GM18867 (cell line): ENCODE measurements at regions not wholly inside any gene's neighbourhood (a gene's known extent, or its start where the extent isn't known, plus 50 kb on each side); places are given as distances from the start of the nearest gene placed in this dataset.
A peak's percentile ranks its signal among the peaks of the same experiment; 100 is the strongest.

ENCODE experiments used
- ATAC-seq: cut with Tn5 transposase; IDR thresholded peaks from one replicate; pipeline ENCODE4 v1.9.1; 2021; ENCODE audit warnings: mild to moderate bottlenecking, moderate library complexity; ENCODE audit not compliant: unreplicated experiment

DNA sequence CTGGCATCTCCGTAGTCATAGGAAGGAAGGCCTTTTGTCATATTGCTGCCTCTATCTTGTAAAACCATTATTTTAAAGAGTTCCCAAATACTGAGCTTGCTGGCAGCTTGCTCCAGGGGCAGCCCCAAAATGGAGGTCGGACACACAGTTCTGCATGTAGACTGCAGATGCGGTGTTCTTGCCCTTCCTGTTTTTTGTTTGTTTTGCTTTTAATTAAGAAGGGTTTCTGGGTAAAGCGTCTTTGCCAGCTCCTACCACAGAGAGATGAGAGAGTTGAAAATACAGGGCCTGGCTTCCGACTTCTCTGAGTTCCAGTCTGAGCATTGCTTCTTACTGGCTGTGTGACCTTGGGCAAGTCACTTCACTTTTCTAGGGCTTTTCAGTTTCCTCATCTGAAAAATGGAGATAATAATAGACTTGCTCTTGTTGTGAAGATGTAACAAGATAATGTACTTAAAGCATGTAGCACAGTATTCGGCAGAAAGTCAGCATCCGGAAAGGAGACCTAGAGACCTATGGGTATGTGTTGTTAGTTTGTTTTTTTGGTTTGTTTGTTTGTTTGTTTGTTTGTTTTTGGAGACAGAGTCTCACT lies 67.8 kb upstream of the GSE1 start:
- ATAC-seq, result no peak

DNA sequence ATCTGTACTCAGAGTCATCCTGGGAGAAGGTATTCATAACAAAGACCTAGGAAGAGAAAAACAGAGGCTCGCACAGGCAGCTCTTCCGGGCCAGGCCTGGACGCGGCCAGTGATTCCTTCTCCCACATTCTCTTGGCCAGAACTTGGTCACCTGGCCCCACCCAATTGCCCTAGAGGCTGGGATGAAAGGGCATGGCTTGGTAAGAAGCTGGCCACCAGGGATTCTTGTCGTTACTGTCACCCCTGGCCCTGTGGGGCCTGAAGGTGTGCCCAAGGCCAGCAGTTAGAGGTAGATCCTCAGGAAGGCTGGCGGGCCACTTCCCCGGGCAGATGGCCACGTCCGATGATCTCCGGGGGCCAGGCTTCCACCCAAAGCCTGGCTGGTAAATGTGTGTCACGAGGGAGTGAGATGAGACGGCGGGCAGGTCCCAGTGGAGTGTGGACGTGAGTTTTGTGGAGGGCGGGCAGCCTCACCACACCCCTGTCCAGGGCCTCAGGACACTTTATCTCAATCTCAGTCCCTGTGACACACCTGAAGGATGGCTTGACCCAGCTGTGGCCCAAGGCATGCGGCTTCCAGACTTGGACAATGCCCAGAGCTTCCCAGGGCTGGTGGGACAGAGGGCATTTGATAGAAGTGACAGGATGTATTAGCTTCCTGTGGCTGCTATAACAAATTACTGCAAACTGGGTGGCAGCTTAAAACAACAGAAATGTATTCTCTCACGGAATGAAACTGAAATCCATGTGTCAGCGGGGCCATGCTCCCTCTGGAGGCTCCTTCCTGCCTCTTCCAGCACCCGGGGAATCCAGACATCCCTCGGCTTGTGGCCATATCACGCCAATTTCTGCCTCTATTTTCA lies 66.3 kb upstream of the GSE1 start:
- ATAC-seq, result no peak

DNA sequence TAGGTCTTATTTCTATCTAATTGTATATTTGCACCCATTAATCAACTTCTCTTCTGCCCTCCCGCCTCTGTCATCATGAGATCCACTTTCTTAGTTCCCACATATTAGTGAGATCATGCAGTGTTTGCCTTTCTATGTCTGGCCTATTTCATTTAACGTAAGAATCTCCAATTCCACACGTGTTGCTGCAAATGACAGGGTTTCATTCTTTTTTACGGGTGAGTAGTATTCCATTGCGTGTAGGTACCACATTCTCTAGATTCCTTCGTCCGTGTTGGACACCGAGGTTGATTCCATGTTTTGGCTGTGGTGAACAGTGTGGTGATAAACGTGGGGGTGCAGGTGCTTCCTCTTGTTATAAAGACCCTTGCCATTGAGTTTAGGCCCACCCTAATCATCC lies 64.7 kb upstream of the GSE1 start:
- ATAC-seq, result no peak

DNA sequence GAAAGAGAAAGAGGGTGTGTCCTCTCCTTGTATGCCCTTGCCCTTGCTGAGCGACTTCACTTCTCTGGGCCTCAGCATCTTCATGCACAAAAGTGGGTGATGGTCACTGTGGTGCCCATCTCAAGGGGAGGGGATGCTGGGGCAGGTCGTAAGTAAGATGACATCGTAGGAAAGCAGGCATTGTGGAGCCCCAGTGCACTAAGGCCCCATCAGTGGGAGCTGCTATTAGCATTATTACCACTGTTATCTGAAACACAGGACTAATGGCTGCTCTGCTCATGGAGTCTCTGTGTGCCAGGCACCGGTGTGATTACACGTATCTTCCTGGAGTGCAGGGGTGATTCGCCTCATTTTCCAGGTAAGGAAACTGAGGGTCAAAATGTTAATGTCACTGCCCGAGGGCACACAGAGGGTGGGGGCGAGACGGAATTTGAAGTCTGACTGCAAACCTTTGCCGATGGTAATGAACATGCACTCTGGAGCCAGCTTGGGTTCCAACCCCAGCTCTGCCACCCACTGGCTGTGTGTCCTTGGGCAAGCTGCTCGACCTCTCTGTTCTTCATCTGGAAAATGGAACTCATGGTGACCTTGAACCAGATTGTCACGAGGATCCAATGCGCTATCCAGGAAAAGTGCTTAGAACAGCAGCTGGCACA lies 63.2 kb upstream of the GSE1 start:
- ATAC-seq, result no peak

DNA sequence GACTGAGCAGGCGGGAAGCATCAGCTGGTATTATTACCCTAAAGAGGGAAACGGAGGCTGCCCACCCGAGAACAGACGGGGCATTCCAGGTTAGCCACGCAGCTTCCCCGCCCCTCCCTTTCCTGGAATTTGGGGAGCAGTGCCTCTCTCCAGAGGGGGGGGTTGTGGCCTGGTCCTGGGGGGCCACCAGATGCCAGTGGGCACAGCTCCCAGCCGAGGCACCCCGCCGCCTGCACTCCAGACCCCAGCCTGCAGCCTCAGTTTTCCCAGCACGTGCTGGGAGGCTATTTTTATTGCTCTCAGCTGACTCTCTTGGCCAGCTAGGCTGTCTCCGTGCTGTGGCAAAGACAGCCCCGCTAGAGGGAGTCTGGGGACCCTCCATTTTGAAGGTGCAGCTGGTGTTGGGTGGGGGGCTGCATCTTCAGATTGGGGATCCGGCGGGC lies 62.7 kb upstream of the GSE1 start:
- no peak for ATAC-seq

DNA sequence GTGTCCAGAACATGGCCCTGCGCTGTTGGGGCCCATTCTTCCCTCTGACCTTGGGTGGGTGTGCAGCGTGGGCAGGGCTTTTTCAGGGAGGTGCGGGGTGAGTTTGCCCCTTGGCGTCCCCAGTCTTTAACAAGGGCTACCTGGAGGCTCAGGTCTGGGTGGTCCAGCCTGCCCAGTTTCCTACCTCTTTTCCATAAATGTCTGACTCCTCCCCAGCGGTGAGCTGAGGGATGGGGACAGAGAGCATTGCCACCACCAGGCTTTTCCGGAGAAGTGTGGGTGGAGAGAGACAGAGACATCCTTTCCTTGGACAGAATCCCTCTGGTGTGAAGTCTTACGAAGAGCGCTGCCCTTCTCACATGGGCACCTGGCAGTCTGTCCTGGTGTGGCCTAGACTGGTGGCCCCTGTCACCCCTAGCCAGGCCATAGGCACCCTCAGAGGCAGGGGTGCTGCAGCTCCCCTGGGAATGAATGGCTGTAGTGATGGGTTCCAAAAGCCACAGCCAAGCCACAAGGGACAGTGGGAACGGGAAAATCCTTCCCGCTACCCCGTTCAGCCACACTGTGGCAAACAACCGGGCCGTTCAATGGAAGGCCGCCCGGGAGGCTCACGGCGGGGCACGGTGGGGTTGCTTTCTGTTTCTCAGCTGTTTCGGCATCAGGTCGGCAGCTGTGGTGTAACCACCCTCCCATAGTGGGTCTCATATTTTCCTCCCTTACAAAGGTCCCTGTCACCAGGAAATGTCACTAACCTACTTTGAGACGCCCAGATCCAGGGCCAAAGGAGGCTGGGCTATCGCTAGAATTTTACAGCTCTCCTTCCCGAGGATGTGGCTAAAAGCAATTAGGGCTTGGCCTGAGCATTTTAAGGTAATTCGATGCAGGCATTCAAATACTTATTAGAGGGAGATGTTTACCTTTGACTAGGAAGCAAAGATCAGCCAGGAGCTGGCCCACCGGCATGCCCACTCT lies 61.9 kb upstream of the GSE1 start:
- no peak for ATAC-seq

DNA sequence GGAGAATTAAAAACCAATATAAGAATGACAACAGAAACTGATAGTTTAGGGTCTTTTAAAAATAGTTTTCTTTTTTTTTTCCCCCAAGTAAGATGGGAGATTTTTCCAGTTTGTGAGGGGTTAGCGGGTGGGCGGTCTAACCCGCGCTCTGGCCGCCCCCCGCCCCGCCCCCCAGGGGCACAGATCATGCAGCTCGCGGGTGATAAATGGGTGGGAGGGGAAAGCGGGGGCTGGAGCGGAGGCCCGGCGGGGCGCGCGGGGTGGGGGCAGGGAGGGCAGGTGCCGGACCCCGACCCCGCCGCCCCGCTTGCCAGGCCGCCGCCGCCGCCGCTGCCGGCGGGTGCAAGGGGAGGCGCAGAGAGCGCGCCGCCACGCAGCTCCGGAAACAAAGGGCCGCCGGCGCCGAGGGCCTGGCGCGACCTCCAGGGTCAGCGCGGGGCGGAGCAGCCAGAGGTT lies 60.1 kb upstream of the GSE1 start:
- ATAC-seq, result no peak

DNA sequence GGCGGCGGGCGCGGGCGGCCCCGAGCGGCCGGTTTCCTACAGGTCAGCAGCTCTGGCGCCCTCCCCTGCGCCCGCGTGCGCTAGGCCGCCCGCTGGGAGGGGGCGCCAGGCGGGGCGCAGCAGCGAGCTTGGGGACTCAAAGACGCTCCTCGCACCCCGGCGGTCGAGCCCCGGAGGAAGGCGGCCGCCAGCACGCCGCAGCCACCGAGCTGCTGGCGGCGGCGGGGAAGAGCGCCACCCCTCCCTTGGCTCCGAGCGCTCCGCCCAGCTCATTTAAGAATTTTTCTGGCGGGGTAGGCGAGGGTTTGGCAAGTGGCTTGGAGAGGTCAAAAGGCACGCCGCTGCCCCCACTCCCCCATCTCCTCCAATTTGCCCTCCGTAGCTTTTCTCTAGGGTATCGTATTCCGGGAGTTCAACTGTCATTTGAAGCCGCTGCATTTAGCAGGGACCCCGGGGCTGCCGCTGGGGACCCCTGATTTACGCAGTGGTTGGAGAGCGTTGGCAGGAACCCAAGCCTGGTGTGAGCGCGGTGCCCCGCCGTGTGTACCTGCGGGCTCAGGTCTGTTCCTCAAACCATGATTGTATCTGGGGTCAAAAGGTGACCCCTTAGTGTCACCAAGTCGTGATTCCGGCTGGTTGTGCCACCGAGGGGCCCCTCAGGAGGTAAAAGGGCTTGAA lies 59.5 kb upstream of the GSE1 start:
- peak; percentile 34 for ATAC-seq

DNA sequence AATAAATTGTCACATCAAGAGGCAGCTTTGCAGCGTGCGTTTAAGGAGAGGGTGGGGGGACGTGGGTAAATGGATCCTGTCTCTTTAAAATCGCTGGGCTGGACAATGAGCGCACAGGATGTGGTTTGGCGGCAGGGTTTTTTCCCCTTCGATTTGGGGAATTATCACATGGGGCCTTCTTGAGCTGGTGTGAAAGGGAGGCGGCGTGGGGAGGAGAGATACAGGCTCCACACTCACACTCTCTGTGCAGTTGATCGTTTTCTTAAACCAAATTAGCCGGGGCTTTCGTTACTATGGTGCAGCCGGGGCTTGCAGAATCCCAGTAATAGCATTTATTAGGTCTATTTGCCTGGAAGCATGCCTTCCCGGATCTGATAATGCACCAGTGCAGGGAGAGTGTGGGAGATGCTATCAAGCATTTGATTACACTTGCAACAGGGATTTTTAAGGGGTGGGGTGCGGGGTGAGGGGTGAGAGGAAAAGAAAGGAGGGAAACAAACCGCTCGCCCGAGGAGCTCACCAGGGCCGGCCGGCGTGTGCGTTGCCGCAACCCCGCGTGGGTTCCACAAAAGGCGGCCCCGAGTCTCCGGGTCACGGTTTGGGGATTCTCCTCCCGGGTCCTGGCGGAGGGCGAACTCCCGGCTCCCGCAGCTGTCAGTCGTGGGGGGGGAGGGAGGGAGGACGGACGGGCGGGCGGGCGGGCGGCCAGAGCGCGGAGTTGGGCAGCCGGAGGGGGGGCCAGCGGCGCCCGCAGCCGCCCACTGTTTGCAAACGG lies 58.8 kb upstream of the GSE1 start:
- peak; percentile 49 for ATAC-seq

DNA sequence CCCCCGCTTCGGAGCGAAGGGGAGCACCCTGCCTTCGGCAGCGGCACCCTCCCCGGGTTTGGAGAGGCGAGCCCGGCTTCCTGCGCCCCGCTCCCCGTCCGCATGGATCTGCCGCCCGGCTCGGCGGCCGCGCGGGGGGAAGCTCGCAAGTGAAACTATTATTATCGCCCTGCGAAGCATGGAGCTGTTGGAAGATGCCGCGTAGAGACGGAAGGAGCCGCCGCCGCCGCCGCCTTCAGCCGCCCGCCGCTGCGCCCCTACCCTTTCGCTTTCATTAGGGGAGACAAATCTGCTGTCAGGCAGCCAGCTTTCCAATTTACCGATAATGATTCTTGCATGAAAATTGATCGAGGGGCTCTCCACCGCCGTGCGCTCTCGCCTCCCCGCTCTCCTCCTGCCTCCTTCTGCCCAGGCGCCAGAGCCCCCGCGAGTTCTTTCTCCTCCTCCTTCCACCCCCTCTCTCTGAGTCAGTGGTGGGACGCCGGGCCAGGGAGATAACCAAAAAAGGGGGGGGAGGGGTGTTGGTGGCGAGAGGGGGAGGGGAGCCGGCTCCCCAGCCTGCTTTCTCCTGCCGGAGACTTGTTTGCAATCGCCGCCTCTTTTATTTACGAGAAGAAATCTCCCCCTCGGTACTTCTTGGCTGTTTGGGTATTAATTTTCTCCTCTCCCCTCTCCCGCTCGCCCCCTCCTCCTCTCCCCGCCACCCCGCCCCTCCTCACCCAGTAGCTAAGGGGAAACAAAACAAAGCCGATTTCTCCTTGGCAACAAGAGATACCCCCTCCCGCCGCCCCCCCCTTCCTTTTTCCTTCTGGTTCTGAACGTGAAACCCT lies 58.0 kb upstream of the GSE1 start:
- ATAC-seq, result no peak

DNA sequence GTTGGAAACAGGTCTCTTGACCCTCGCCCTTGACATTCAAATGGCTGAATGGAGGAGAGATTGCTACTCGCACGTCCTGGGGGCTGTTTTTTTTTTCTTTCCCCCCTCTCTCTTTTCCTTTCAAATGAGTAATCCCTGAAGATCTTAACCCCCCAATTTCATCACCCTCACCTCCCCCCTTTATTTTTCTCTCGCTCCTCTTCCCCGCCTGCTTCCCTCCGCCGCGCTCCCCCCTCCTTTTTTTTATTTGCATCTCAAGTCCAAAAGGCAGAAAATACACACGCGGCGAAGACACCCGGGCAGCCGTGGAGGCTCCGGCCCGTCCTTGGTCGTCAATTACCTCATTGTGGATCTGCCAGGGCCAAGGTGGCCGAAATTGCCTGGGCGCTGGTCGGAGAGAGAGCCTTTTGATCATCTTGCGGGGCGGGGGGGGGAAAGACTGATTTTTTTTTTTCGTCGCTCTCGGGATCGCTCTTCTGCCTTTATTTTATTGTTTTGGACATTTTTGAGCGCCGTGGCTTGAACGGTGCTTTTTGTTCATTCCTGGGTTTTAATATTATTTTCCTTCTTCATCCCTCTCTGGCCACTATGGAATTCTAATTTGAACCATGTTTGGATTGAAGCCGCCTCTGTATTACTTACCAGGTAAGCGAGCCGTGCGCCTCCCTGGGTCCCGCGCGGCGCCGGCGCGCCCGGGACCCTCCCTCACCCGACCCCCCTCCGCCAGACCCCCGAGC lies 57.2 kb upstream of the GSE1 start:
- ATAC-seq, result no peak

DNA sequence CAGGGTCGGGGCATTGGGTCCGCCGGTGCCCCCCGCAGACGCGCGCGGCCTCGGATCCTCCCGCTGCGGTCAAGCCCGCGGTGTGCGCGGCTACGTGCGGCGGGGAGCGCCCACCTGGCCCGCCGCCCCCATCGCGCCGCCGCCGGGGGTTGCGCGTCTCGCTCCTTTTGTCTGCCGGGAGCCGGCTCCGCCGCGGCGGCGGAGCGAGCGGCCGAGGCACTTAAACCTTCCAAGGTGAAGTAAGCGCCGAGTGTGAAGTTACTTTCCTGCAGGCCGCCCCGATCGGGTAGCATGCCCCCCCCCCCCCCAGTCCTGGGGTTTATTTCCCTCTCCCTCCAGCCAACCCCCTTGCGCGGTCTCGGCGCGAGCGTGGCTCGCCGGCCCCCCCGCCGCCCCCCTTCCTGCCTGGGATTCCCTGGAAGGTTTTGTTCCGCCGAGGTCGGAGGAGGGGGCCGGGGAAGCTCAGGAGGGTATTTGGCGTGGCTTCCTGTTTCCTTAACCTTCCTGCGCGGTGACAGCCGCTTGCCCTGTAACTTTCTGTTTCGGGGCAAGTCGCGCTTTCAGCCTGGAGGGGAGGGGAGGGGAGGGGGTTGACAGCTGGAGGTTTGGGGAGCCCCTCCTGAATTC lies 56.6 kb upstream of the GSE1 start:
- ATAC-seq, result no peak

DNA sequence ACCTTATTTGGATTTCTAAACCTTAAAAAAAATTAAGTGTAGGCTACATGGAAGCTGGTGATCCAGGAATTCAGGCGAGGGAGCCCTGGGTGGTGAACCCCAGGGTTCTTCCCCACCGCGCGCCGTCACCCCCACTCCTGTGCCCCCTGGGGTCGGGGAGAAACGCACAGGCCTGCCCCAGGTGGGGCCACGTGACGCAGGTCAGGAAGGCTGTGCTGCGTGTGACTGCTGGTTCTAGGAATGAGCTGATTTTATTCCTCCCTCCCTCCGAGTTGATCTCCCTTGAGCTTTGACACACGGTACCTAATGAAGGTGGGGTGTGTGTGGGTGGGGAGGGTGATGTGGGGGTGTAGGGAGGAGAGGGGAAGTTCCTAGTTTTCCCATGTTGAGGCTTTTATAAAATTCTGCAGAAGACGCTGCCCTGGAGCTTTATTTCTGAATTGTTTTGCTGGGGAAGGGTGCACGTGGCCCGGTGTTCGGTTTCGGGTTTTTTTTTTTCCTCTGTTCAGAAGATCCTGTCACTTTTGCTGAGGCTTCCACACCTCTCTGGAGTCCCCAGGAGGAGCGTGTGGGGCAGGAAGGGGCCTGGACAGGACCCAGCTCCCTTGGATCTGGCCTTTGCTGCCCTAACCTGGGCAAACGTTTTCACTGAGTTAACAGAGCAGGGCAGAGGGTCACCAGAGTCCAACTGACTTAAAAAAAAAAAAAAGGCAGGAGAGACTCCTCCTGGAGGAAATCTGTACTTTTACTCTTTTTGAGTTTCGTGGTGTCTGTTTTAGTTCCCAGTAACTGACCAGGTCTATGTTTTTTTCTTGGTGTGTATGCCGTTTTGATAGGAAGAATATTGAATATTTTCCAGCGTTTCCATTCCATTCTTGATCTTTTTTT lies 55.8 kb upstream of the GSE1 start:
- ATAC-seq, result no peak

DNA sequence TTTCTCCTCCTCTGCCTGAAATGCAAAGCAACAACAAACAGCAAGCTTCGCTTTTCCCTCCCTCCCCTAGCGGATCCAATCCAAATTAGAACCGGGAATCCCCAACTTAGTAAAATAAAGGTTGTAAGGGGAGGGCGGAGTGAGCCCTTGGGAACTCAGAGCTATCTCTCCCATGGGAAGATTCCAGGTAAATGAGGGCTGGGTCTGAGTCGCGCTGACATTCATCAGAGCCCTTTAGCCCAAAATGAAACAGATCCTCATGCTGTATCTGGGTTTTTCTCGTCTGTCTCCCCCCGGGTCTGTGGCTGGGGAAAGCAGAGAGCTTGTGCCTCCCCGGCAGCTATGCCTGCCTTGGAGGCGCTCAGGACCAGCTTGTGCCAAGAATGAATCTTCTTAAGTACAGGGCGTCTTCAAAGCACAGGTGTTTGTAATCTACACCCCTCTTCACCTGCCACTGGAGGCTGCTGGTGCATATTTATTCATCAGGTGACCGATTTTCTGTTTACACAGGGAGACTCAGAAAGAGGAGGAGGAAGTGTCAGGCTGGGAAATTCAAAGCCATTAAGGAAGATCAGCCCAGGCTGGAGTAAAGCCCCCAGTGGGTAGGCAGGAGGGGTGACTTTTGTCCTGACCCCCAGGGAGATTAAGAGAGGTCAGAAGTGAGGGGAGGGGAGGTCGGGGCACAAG lies 55.0 kb upstream of the GSE1 start:
- no peak for ATAC-seq

DNA sequence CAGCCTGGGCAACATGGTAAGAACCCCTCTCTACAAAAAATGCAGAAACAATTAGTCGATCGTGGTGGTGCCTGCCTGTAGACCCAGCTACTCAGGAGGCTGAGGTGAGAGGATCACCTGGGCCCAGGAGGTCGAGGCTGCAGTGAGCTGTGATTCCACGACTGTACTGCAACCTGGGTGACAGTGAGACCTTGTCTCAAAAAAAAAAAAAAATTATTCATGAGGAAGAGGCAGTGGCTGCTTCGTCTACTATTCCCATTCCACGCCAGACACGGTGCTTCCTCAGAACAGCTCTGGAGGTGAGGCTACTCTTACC lies 52.2 kb upstream of the GSE1 start:
- no peak for ATAC-seq
